Lower leg skin (tissue), 4 donors: ENCODE measurements at regions not wholly inside any gene's neighbourhood (a gene's known extent, or its start where the extent isn't known, plus 50 kb on each side); places are given as distances from the start of the nearest gene placed in this dataset.

Experiments
- DNase-seq, 2 donors: peaks; one replicate each; pipeline ENCODE4 v3.0.0-alpha.2; 2019; ENCODE audit warnings: low spot score in 2 of 2
- H3K4me3 ChIP-seq: fragments of 200-600 bp; sonication (generic); 2 replicates; pipeline ENCODE4 v1.5.1; 2017; ENCODE audit warnings: mild to moderate bottlenecking, low read depth; ENCODE audit not compliant: poor library complexity, severe bottlenecking
- POLR2A ChIP-seq, 2 donors: fragments of 450-650 bp; IDR thresholded peaks; one replicate each; pipeline ENCODE4 v1.6.1; 2016 to 2017; ENCODE audit warnings: antibody characterized with exemption in 2 of 2, mild to moderate bottlenecking in 1 of 2, moderate library complexity in 1 of 2
- WGBS, 2 donors: methylation state at CpG; one replicate each; pipeline ENCODE4 v1.1.5; 2018; 5-methylcytosine and 5-hydroxymethylcytosine counted together
- intact Hi-C: fragments of 100-400 bp; cut with DNase I; formaldehyde crosslinking; loops from one replicate; pipeline ENCODE4 v1.15.0; 2023; ENCODE audit warnings: low total_unique reads
- TF ChIP-seq, protein P1 (sequence below), 3 donors: fragments of 450-650 bp; IDR thresholded peaks; one replicate each; pipeline ENCODE4 v1.5.1; 2016; ENCODE audit warnings: antibody characterized with exemption in 3 of 3, mild to moderate bottlenecking in 3 of 3, moderate library complexity in 2 of 3

DNA sequence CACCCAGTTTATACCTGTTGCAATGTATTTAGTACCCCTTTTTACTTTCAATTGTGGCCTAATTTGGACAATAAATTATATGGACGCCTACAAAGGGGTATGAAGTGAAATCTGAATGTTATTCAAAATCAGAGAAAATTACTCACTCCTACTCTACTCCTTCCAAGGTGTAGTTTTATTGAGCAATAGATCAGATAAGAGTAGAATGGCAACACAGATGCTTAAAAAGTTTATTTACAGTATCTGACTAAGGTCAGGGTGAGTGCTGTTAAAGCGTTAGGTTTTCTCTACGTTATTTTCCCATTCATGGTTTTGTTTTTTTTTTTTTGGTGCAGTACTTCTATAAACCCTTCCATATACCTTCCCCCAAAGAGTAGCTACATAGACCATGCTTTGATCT is 805.6 kb downstream of the KCNA4 start:
- no peak overlapping the region for H3K4me3 ChIP-seq
- TF ChIP-seq, protein P1, sequence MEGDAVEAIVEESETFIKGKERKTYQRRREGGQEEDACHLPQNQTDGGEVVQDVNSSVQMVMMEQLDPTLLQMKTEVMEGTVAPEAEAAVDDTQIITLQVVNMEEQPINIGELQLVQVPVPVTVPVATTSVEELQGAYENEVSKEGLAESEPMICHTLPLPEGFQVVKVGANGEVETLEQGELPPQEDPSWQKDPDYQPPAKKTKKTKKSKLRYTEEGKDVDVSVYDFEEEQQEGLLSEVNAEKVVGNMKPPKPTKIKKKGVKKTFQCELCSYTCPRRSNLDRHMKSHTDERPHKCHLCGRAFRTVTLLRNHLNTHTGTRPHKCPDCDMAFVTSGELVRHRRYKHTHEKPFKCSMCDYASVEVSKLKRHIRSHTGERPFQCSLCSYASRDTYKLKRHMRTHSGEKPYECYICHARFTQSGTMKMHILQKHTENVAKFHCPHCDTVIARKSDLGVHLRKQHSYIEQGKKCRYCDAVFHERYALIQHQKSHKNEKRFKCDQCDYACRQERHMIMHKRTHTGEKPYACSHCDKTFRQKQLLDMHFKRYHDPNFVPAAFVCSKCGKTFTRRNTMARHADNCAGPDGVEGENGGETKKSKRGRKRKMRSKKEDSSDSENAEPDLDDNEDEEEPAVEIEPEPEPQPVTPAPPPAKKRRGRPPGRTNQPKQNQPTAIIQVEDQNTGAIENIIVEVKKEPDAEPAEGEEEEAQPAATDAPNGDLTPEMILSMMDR (IDR thresholded peaks at IDR 0.05): no peak
- TF ChIP-seq POLR2A (IDR thresholded peaks at IDR 0.05): no peak
- intact Hi-C loops: no loop called here
- DNase-seq: no peak
- WGBS, 2 donors: 64 to 68% methylated on average over 3 of the region's 3 CpGs

DNA sequence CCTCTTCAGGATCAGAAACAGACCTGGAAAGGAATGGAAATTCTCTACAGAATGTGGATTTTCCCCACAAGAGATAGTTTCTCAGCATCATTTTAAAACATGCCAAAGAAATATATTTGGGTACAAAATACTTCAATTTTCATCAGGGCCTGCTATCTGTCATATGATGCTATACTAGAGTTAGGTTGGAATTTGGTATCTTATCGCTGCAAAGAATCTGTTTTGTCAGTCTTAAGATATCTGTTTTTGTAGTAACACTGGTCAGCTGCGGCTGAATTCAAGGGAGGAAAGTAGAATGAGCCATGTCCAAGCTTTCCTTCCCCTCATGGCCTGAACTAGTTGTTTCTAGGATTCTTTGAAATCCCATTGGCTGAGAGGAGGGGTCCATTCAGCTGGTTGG is 806.4 kb downstream of the KCNA4 start:
- no peak for DNase-seq
- no peak overlapping the region for H3K4me3 ChIP-seq
- TF ChIP-seq POLR2A (IDR thresholded peaks at IDR 0.05): no peak
- TF ChIP-seq, protein P1 (IDR thresholded peaks at IDR 0.05): no peak
- intact Hi-C loops: no loop called here
- WGBS, 2 donors: 75 to 84% methylated on average over 2 of the region's 2 CpGs

DNA sequence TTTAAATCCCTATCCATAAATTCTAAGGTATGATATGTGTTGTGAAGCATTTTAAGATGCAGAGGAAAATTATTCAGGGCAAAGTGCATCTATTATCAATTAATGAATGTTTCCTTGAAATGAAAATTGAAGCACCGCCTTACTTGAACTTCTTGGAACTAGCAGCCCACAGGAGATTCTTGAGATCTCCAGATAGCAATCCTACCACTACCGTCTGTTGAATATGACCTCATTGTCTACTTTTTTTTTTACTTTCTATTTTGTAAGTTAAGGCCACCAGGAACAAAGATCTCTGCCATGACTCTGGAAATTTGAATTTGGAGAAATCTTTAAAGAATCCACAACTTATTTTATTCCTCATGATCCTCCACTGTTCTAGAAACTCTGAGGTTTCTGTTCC is 808.7 kb downstream of the KCNA4 start:
- no peak for DNase-seq
- H3K4me3 ChIP-seq: no peak overlapping the region
- intact Hi-C loops: no loop called here
- WGBS, 2 donors: 62 to 65% methylated on average over 2 of the region's 2 CpGs
- TF ChIP-seq, protein P1 (IDR thresholded peaks at IDR 0.05): no peak
- no peak for TF ChIP-seq POLR2A (IDR thresholded peaks at IDR 0.05)

DNA sequence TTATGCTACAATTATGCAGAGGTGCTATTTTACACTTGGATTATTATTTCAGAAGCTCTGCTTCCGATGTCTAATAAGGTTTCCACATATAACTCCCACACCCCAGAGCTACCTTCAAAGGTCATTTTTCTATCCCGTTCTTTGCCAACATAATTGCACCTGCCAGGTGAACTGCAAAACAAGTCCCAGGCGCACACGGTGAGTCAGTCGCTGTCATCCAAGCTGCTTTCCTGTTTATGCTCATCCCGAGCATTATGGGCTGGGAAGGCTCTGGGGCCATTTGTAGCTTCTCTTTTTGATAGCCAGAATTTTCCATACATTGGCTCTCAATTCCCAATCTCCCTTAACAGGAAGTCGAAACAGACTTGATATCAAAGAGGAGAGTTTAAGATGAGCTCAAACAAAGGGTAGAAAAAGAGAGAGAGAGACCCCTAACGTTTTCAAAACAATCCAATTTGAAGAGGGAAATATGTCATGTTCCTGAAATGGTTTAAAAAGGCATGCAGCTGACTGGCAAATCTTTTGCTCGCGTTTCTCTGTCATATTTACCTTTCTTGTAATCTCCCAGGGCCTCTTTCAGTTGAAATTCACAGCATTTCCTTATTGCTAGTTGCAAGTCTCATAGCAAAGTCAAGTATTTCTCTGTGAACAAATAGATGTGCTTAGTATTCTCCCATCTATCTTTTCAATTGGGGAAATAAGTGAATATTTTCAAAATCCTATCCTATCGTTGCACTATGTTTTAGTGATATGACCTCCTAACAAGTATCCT is 815.9 kb downstream of the KCNA4 start:
- 69 to 71% methylated on average over 11 of the region's 11 CpGs for WGBS, 2 donors
- TF ChIP-seq, protein P1 (IDR thresholded peaks at IDR 0.05): no peak
- no peak for TF ChIP-seq POLR2A (IDR thresholded peaks at IDR 0.05)
- intact Hi-C loops: no loop called here
- no peak overlapping the region for H3K4me3 ChIP-seq
- DNase-seq: no peak

DNA sequence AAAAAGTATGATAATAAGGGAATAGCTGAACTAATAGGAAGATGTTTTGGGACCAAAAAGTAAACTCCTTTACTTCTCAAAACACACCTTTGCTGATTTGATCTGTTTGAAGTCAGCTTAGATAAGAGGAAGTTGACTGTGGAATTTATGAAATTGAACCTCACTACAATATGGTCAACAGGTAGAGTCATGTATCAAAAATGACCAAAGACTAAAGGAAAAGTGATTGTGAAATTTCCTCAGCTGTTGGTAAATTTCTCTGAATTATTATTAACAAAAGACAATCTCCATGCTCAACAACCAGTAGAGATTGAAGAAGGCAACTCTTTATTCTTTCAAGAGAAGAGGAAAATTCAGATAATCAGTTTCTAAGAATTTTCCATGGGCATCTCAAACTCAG is 826.5 kb downstream of the KCNA4 start:
- intact Hi-C loops: no loop called here
- no peak overlapping the region for H3K4me3 ChIP-seq
- DNase-seq: no peak
- TF ChIP-seq, protein P1 (IDR thresholded peaks at IDR 0.05): no peak
- TF ChIP-seq POLR2A (IDR thresholded peaks at IDR 0.05): no peak

DNA sequence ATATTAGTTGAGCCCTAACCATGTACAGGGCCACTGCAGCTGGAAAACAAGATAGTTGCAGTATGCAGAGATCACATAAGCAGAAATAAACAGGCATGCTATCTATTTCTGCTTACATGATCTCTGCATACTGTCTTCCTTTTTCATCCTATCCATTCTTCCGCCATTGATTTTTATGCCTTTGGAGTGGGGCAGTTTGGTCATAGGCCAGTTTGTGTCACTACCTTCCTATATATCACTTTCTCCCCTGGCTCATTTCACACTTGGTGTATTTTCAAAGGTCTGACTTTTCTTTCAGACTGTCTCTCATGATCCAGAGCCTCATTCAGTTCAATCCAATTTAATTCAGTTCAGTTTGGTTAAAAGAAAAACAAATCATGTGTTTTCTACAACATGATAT is 829.6 kb downstream of the KCNA4 start:
- intact Hi-C loops: no loop called here
- TF ChIP-seq POLR2A (IDR thresholded peaks at IDR 0.05): no peak
- TF ChIP-seq, protein P1 (IDR thresholded peaks at IDR 0.05): no peak
- no peak overlapping the region for H3K4me3 ChIP-seq
- WGBS, 2 donors: 96 to 97% methylated on average over 1 of the region's 1 CpG
- DNase-seq: no peak
